Activated B cell treated with CpG ODN at 0.5 μM for 24 hours (primary cell): ENCODE measurements at regions not wholly inside any gene's neighbourhood (a gene's known extent, or its start where the extent isn't known, plus 50 kb on each side); places are given as distances from the start of the nearest gene placed in this dataset.

Experiments used
- ATAC-seq: fragments of 200-7000 bp; cut with Tn5 transposase; one replicate; pipeline ENCODE4 v1.10.0; 2021; ENCODE audit warnings: low read depth, mild to moderate bottlenecking, moderate library complexity
- CTCF ChIA-PET: fragments of 350-600 bp; sonication (Branson Sonifier 250); formaldehyde crosslinking; loops from one replicate; lab custom pipeline; 2021; ENCODE audit warnings: antibody characterized with exemption; lab: Charles Lee
- POLR2A ChIA-PET: fragments of 350-600 bp; sonication (Branson Sonifier 250); formaldehyde crosslinking; loops from one replicate; lab custom pipeline; 2021; ENCODE audit warnings: antibody characterized with exemption; lab: Charles Lee
- DNase-seq: peaks from one replicate; pipeline ENCODE4 v3.0.0; 2022
- H3K27ac Mint-ChIP-seq: one replicate; pipeline ENCODE4 v1.8.0; 2020; ENCODE audit warnings: mixed read lengths
- H3K27me3 Mint-ChIP-seq: one replicate; pipeline ENCODE4 v1.8.0; 2021; ENCODE audit warnings: mixed read lengths
- H3K36me3 Mint-ChIP-seq: one replicate; pipeline ENCODE4 v1.8.0; 2021; ENCODE audit warnings: low read depth, mixed read lengths
- H3K4me1 Mint-ChIP-seq: one replicate; pipeline ENCODE4 v1.8.0; 2021; ENCODE audit warnings: mixed read lengths
- H3K4me3 Mint-ChIP-seq: one replicate; pipeline ENCODE4 v1.8.0; 2020; ENCODE audit warnings: mild to moderate bottlenecking, mixed read lengths
- H3K9me3 Mint-ChIP-seq: one replicate; pipeline ENCODE4 v1.8.0; 2020; ENCODE audit warnings: mixed read lengths
- CTCF ChIP-seq: fragments of 200-600 bp; IDR thresholded peaks from one replicate; pipeline ENCODE4 v1.8.0; 2022; ENCODE audit warnings: antibody characterized with exemption, mild to moderate bottlenecking
- intact Hi-C: fragments of 100-400 bp; cut with micrococcal nuclease; formaldehyde crosslinking; loops from one replicate; pipeline ENCODE4 v1.15.1; 2024

GRCh38 chr4:126853715-126854114, 779.0 kb upstream of the INTU start:
- Mint-ChIP-seq H3K27ac (no peak overlapping the region), H3K4me1 (no peaks in the 10 kb centered on the region), H3K4me3 (no peak overlapping the region), H3K36me3 (no peaks in the 10 kb centered on the region), H3K27me3 (no peaks in the 10 kb centered on the region), H3K9me3 (peaks cover 10% of the 10 kb centered on the region)
- no peak for TF ChIP-seq CTCF
- no peak for ATAC-seq
- no peak for DNase-seq
- intact Hi-C loops: no loop called here
- ChIA-PET POLR2A (no interaction called here), CTCF (no interaction called here)

- Mint-ChIP-seq H3K4me1 (no peaks in the 10 kb centered on the region), H3K27ac (no peak overlapping the region), H3K27me3 (no peaks in the 10 kb centered on the region), H3K9me3 (peaks cover 11% of the 10 kb centered on the region), H3K4me3 (no peak overlapping the region), H3K36me3 (no peaks in the 10 kb centered on the region)
- TF ChIP-seq CTCF: no peak
- CTCF ChIA-PET: no interaction called here
- intact Hi-C loops: no loop called here
- POLR2A ChIA-PET: no interaction called here
- DNase-seq (no peak), ATAC-seq (no peak)
Measured at GRCh38 chr4:126856906-126857305, 775.9 kb upstream of the INTU start.

GRCh38 chr4:126859314-126859713, 773.4 kb upstream of the INTU start:
- peaks cover 13% of the 10 kb centered on the region for H3K9me3 Mint-ChIP-seq
- no peak for TF ChIP-seq CTCF
- no peak overlapping the region for H3K27ac Mint-ChIP-seq
- no peak for DNase-seq
- POLR2A ChIA-PET: no interaction called here
- H3K4me3 Mint-ChIP-seq: no peak overlapping the region
- no peaks in the 10 kb centered on the region for H3K4me1 Mint-ChIP-seq
- no peak for ATAC-seq
- intact Hi-C loops: no loop called here
- CTCF ChIA-PET: no interaction called here
- no peaks in the 10 kb centered on the region for H3K27me3 Mint-ChIP-seq
- no peaks in the 10 kb centered on the region for H3K36me3 Mint-ChIP-seq

- DNase-seq (no peak), ATAC-seq (no peak)
- CTCF ChIA-PET: no interaction called here
- H3K4me3 Mint-ChIP-seq: no peak overlapping the region
- peaks cover 15% of the 10 kb centered on the region for H3K9me3 Mint-ChIP-seq
- no peaks in the 10 kb centered on the region for H3K27me3 Mint-ChIP-seq
- intact Hi-C loops: no loop called here
- no peak overlapping the region for H3K27ac Mint-ChIP-seq
- H3K36me3 Mint-ChIP-seq: no peaks in the 10 kb centered on the region
- POLR2A ChIA-PET: no interaction called here
- no peak for TF ChIP-seq CTCF
- H3K4me1 Mint-ChIP-seq: no peaks in the 10 kb centered on the region
Measured at GRCh38 chr4:126859872-126860271, 772.9 kb upstream of the INTU start.

GRCh38 chr4:126860308-126860707, 772.4 kb upstream of the INTU start:
- Mint-ChIP-seq H3K4me3 (no peak overlapping the region), H3K36me3 (no peaks in the 10 kb centered on the region), H3K27me3 (no peaks in the 10 kb centered on the region), H3K4me1 (no peaks in the 10 kb centered on the region), H3K27ac (no peak overlapping the region), H3K9me3 (peaks cover 14% of the 10 kb centered on the region)
- ChIA-PET POLR2A (no interaction called here), CTCF (no interaction called here)
- DNase-seq (no peak), ATAC-seq (no peak)
- intact Hi-C loops: no loop called here
- TF ChIP-seq CTCF: no peak
